ENCODE measurements at regions not wholly inside any gene's neighbourhood (a gene's known extent, or its start where the extent isn't known, plus 50 kb on each side); places are given as distances from the start of the nearest gene placed in this dataset.

- no peak for DNase-seq (ENCODE audit: low spot score)
Measured at GRCh38 chr2:217270485-217271121, 410.7 kb upstream of the TNP1 start.

GRCh38 chr2:217269701-217270484, 410.0 kb upstream of the TNP1 start:
- no peak for DNase-seq (ENCODE audit: low spot score)

GRCh38 chr2:217268978-217269377, 409.1 kb upstream of the TNP1 start:
- DNase-seq (ENCODE audit: low spot score), result no peak

GRCh38 chr2:217267758-217268157, 407.9 kb upstream of the TNP1 start:
- DNase-seq (ENCODE audit: low spot score), result no peak

DNA sequence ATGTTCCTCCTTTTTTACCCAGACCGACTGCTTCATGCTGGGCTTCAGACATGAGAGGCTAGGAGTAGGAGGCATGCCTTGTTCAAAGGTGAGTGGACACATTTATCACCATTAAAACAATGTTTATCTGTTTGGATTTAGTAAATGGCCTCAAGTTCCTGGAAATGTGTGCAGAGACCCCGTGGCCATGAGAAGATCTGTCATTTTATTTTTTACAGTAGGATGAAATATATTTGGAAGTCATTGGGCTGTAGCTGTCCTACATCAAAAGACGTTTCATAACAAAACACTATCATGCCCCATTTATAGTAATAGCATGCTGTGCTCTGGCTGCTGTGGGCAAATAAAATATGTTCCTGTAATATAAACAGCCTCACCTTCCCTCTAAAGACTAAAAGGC, 403.9 kb upstream of the TNP1 start:
- DNase-seq (ENCODE audit: low spot score), result no peak

DNA sequence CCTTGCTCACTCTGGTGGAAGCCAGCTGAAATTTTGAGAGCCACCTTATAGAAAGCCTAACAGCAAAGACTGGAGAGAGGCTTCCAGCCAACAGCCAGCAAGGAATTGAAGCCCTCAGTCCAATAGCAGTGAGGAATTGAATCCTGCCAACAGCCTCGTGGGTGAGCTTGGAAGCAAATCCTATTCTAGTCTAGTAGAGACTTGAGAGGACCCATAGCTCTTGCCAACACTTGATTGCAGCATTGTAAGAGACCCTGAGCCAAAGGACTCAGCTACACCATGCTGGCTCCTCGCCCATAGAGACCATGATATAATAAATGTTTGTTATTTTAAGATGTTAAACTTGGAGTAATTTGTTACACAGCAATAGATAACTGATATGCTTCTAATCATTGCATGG, 403.0 kb upstream of the TNP1 start:
- DNase-seq (ENCODE audit: low spot score), result no peak

DNA sequence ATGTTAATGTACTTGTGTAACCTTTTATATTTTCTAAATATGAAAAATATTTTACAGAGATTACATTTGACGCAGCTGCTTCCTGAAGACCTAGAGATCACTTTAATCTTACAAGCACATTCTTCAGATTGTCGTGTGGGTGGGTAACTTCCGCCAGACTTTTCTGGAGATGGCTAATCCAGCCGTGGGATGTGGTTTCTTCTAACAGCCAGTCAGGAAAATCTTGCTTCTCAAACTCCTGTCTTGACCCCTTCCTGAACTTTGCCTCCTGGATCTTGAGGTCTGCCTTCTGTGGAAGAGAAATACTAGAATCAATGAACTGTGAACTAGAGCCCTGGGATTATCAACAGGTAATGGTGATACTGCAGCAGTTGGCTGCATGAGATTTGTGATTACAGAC, 401.6 kb upstream of the TNP1 start:
- DNase-seq (ENCODE audit: low spot score), result no peak

GRCh38 chr2:217260441-217261115, 400.7 kb upstream of the TNP1 start:
- no peak for DNase-seq (ENCODE audit: low spot score)

GRCh38 chr2:217258170-217258569, 398.3 kb upstream of the TNP1 start:
- DNase-seq (ENCODE audit: low spot score), result no peak

- DNase-seq (ENCODE audit: low spot score), result no peak
Measured at GRCh38 chr2:217256251-217256650, 396.4 kb upstream of the TNP1 start.

- no peak for DNase-seq (ENCODE audit: low spot score)
Measured at GRCh38 chr2:217254111-217254510, 394.2 kb upstream of the TNP1 start.

DNA sequence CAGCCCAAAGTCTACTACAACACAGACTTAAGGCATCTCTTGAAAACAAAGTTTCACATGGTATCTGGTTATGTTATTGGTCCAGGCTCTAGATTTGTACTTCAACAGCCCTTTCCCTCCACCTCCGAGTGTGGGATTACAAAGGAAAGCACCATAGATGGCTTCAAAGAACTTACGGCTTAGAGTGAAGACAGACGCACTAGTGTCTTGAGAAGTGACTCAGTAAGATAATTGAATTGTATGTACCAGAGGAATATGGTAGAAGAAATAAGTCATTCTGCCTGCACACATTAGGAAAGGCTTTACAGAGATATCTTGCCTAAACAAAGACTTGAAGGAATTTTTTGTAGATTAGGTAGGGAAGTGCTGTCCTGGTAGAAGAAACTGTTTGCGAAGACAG, 392.3 kb upstream of the TNP1 start:
- DNase-seq (ENCODE audit: low spot score), result no peak

GRCh38 chr2:217250013-217250524, 390.2 kb upstream of the TNP1 start:
- no peak for DNase-seq (ENCODE audit: low spot score)

DNA sequence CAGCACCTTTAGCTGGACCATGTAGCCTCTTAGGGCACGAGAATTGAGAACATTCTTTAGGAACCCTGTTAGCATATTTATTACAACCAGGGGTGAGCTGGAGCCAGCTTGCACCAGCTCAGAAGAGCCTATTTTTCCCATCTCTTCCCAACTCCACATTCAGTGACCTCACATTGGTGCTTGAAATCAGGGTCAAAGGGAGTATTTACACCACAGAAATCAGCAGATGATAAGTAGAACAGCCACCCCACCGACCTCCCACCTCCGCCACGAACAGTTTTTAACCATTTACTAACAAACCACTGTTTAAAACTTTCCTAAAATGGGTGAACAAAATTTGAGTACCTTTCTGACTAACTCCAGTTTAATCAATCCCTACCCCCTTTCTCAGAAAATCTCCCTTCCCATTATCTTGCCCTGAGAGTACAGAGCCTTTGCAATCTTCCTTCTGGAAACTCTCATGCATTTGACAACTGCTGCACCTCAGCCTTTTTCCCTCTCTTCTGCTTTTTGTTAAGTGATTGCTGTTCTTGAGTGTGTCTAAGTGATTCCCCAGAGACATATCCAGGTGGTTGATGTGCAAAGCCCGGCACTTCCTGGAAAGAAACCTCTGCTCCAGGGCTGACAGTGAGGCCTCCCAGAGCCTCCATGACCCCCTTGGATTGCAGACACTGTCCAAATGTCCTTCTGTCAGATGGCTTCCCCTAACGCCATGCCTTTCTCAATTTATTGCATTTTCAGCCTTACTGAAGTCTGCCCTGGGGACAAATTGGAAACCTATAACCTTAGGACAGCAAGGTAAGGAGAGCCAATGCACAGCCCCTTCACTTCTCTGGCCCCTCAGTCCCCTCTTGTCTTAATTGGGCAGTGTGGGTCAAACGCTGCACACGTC, 389.5 kb upstream of the TNP1 start:
- DNase-seq (ENCODE audit: low spot score), result no peak

GRCh38 chr2:217248312-217248935, 388.6 kb upstream of the TNP1 start:
- peak; percentile 70 for DNase-seq (ENCODE audit: low spot score)

DNA sequence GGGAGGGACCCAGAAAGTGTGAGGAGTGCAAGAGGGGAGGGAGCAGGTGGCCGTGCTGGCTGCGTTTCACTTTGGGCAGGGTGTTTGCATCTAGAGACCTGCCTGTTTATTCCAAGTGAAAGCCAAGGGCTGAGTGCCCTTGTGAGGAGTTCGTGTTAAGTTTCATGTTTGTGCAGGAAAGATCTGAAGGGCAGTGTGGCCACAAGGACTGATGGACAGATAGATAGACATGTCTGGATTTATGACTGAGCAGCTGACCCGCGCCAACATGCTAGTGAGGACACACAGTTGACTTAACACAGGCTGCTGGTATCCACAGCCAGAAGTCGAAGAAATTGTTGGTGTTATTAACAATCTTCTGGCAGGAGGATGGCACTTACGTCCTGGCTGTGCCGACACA, 387.6 kb upstream of the TNP1 start:
- DNase-seq (ENCODE audit: low spot score), result no peak

- no peak for DNase-seq (ENCODE audit: low spot score)
Measured at GRCh38 chr2:217246108-217246507, 386.2 kb upstream of the TNP1 start.

- no peak for DNase-seq (ENCODE audit: low spot score)
Measured at GRCh38 chr2:217244815-217245214, 385.0 kb upstream of the TNP1 start.

GRCh38 chr2:217242947-217243346, 383.1 kb upstream of the TNP1 start:
- DNase-seq (ENCODE audit: low spot score), result no peak

DNA sequence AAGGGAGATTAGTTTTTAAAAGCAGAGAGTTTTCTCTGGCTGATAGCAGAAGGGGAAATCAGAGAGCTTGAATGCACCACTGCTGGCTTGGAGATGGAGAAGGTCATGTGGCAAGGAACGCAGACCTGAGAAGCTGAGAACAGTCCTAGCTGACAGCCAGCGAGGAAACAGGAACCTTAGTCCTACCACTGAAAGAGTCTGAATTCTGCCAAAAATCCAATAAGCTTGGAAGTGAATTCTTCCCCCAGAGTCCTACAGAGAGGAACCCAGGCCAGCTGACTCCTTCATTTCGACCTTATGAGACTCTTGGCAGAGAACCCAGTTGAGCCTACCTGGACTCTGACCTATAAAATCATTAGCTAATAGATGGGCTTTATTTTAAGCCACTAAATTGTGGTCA, 371.9 kb upstream of the TNP1 start:
- no peak for DNase-seq (ENCODE audit: low spot score)

GRCh38 chr2:217231212-217231611, 371.3 kb upstream of the TNP1 start:
- no peak for DNase-seq (ENCODE audit: low spot score)

GRCh38 chr2:217228732-217229131, 368.9 kb upstream of the TNP1 start:
- DNase-seq (ENCODE audit: low spot score), result no peak

Measured in putamen (tissue), 1 donor.